K562 (cell line): ENCODE measurements at regions not wholly inside any gene's neighbourhood (a gene's known extent, or its start where the extent isn't known, plus 50 kb on each side); places are given as distances from the start of the nearest gene placed in this dataset.

Experiments
- ATAC-seq: fragments of 200-7000 bp; cut with Tn5 transposase; 3 replicates; pipeline ENCODE4 v1.9.1; 2020; ENCODE audit warnings: moderate library complexity
- BruUV-seq: library from RNA; stranded (reverse); fragments of 400-500 nt; replicated peaks from 2 replicates; lab custom pipeline; 2021; lab: Mats Ljungman, UMichigan
- CTCF ChIA-PET: fragments of 300-600 bp; formaldehyde crosslinking; extraction: SDS; loops from one replicate; lab custom pipeline; 2021; ENCODE audit warnings: low intra/inter-chr PET ratio; lab: Yijun Ruan, JAX
- POLR2A ChIA-PET: fragments of 300-600, 350-650 bp; sonication (Branson Sonifier 250); formaldehyde crosslinking; extraction: SDS; loops from one replicate; lab custom pipeline; 2021; ENCODE audit warnings: antibody characterized with exemption, inconsistent platforms; lab: Yijun Ruan, JAX
- DNase-seq, 4 experiments: peaks; one replicate each; pipeline versions ENCODE4 v3.0.0 to v3.0.0-alpha.2; 2011 to 2018; ENCODE audit warnings: low spot score in 3 of 4, mixed read lengths in 3 of 4; ENCODE audit errors: extremely low read depth in 1 of 4
- FAIRE-seq: peaks from 2 replicates; lab custom pipeline; 2011; peaks lifted over from hg19 to GRCh38; lab: Jason Lieb, UNC
- H2AFZ ChIP-seq: 2 replicates; pipeline ENCODE4 v1.6.0; 2011; ENCODE audit warnings: low read depth, low read length, control low read depth, inconsistent platforms
- H3K27ac ChIP-seq: fragments of 200-600 bp; 3 replicates; pipeline ENCODE4 v1.8.0; 2011; ENCODE audit warnings: low read depth, mild to moderate bottlenecking, control low read depth, inconsistent platforms, low read length, moderate library complexity, mixed read lengths; ENCODE audit errors: extremely low read depth
- H3K27me3 ChIP-seq, 2 experiments: fragments of 300-600 bp in 1 of 2; 2 replicates in 1 of 2; 3 replicates in 1 of 2; pipeline versions ENCODE4 v1.6.0 to v1.8.0; 2011; ENCODE audit warnings: inconsistent platforms in 2 of 2, low read length in 2 of 2, mild to moderate bottlenecking in 1 of 2, mixed read lengths in 1 of 2, moderate library complexity in 1 of 2; ENCODE audit not compliant: control insufficient read depth in 2 of 2, insufficient read depth in 2 of 2
- H3K36me3 ChIP-seq: fragments of 300-600 bp; 3 replicates; pipeline ENCODE4 v1.8.0; 2011; ENCODE audit warnings: mild to moderate bottlenecking, low read length, inconsistent platforms; ENCODE audit not compliant: control insufficient read depth, insufficient read depth
- H3K4me1 ChIP-seq, 2 experiments: fragments of 200-600 bp in 1 of 2; replicated peaks in 1 of 2; 2 replicates in 1 of 2; 3 replicates in 1 of 2; pipeline versions ENCODE4 v1.5.1 to v1.8.0; 2011; ENCODE audit warnings: inconsistent platforms in 2 of 2, low read length in 2 of 2, mild to moderate bottlenecking in 1 of 2, mixed read lengths in 1 of 2, moderate library complexity in 1 of 2; ENCODE audit not compliant: control insufficient read depth in 2 of 2, insufficient read depth in 2 of 2
- H3K4me2 ChIP-seq: 2 replicates; pipeline ENCODE4 v1.6.1; 2011; ENCODE audit warnings: low read length, control low read depth, inconsistent platforms, mixed read lengths; ENCODE audit not compliant: insufficient read depth
- H3K4me3 ChIP-seq: fragments of 200-600 bp; sonication (generic), shearing (Covaris generic); 2 replicates; pipeline ENCODE4 v1.5.1; 2016; ENCODE audit warnings: control low read depth, inconsistent platforms
- H3K79me2 ChIP-seq: fragments of 200-600 bp; 3 replicates; pipeline ENCODE4 v1.8.0; 2011; ENCODE audit warnings: low read length, inconsistent platforms; ENCODE audit not compliant: control insufficient read depth, insufficient read depth
- H3K9ac ChIP-seq, 2 experiments: 2 replicates each; pipeline versions ENCODE4 v1.6.0 to v1.6.1; 2011; ENCODE audit warnings: low read depth in 2 of 2, low read length in 2 of 2, control low read depth in 1 of 2, inconsistent platforms in 1 of 2, mild to moderate bottlenecking in 1 of 2, mixed read lengths in 1 of 2; ENCODE audit not compliant: insufficient read depth in 1 of 2
- H3K9me1 ChIP-seq: one replicate; pipeline ENCODE4 v1.6.0; 2011; ENCODE audit warnings: inconsistent platforms, mild to moderate bottlenecking, low read length, moderate library complexity; ENCODE audit not compliant: control insufficient read depth, insufficient read depth
- H3K9me3 ChIP-seq: replicated peaks from 2 replicates; pipeline ENCODE4 v1.5.1; 2011; ENCODE audit warnings: low read depth, low read length, inconsistent platforms; ENCODE audit not compliant: control insufficient read depth, insufficient read depth
- H4K20me1 ChIP-seq: replicated peaks from 2 replicates; pipeline ENCODE4 v1.6.1; 2011; ENCODE audit warnings: low read length, inconsistent platforms, mixed read lengths; ENCODE audit not compliant: control insufficient read depth, insufficient read depth
- FOXK1 ChIP-seq: sonication (generic); formaldehyde crosslinking; IDR thresholded peaks from 2 replicates; pipeline ENCODE4 v1.8.0; 2022; ENCODE audit warnings: missing genetic modification reagents, mild to moderate bottlenecking, borderline replicate concordance
- HSF4 ChIP-seq: fragments of 250-450 bp; sonication (Bioruptor Pico); IDR thresholded peaks from 2 replicates; pipeline ENCODE4 v2.1.2; 2022; ENCODE audit warnings: mild to moderate bottlenecking, moderate library complexity, borderline replicate concordance
- LEF1 ChIP-seq: fragments of 450-650 bp; IDR thresholded peaks from 2 replicates; pipeline ENCODE4 v1.6.1; 2016; ENCODE audit warnings: mild to moderate bottlenecking
- MCM7 ChIP-seq, 2 experiments: fragments of 450-650 bp; IDR thresholded peaks; 2 replicates each; pipeline ENCODE4 v1.6.1; 2016 to 2018
- MYC ChIP-seq, 2 experiments: fragments of 250-450 bp in 1 of 2; sonication (Bioruptor Pico) in 1 of 2; IDR thresholded peaks; 2 replicates each; pipeline versions ENCODE4 v1.5.1 to v1.6.1; 2012 to 2021; ENCODE audit warnings: low read depth in 2 of 2, borderline replicate concordance in 1 of 2, improper control_type of control experiment in 1 of 2, low read length in 1 of 2, mild to moderate bottlenecking in 1 of 2, moderate library complexity in 1 of 2
- RFX1 ChIP-seq: fragments of 450-650 bp; IDR thresholded peaks from 2 replicates; pipeline ENCODE4 v1.6.1; 2016; ENCODE audit warnings: mild to moderate bottlenecking, moderate library complexity
- SIX5 ChIP-seq, 2 experiments: IDR thresholded peaks; 2 replicates each; pipeline ENCODE4 v1.6.1; 2011; ENCODE audit warnings: low read length in 2 of 2, borderline replicate concordance in 1 of 2, low read depth in 1 of 2, mild to moderate bottlenecking in 1 of 2, moderate library complexity in 1 of 2; ENCODE audit not compliant: insufficient read depth in 1 of 2
- SLC30A9 ChIP-seq: fragments of 250-450 bp; sonication (Bioruptor Pico); IDR thresholded peaks from 2 replicates; pipeline ENCODE4 v1.8.0; 2022; ENCODE audit warnings: mild to moderate bottlenecking, moderate library complexity
- ZBTB40 ChIP-seq, 2 experiments: fragments of 450-650 bp in 1 of 2; sonication (generic) in 1 of 2; formaldehyde crosslinking in 1 of 2; IDR thresholded peaks; 2 replicates each; pipeline versions ENCODE4 v1.7.1 to v1.9.0; 2016 to 2022; ENCODE audit warnings: inconsistent platforms in 1 of 2, mild to moderate bottlenecking in 1 of 2, missing genetic modification reagents in 1 of 2
- ZBTB9 ChIP-seq: fragments of 450-650 bp; formaldehyde crosslinking; IDR thresholded peaks from 2 replicates; pipeline ENCODE4 v1.4.0; 2020; ENCODE audit warnings: mild to moderate bottlenecking, moderate library complexity
- ZNF174 ChIP-seq: fragments of 250-450 bp; sonication (Bioruptor Pico); IDR thresholded peaks from 2 replicates; pipeline ENCODE4 v1.4.0; 2020; ENCODE audit warnings: mild to moderate bottlenecking
- ZNF444 ChIP-seq: fragments of 250-450 bp; sonication (Bioruptor Pico); IDR thresholded peaks from 2 replicates; pipeline ENCODE4 v1.4.0; 2020; ENCODE audit warnings: mild to moderate bottlenecking, moderate library complexity
- WGBS: fragments of 100-300 bp; shearing (Covaris generic); methylation state at CpG from one replicate; pipeline ENCODE4 v1.1.6; 2016; ENCODE audit warnings: low coverage, mixed read lengths; ENCODE audit not compliant: insufficient coverage; ENCODE audit errors: missing lambda C conversion rate; 5-methylcytosine and 5-hydroxymethylcytosine counted together
- in situ Hi-C: fragments of 300-500 bp; cut with MboI; formaldehyde crosslinking; loops from 4 replicates; pipeline ENCODE4 v1.15.0; 2018; ENCODE audit warnings: inconsistent platforms, mixed read lengths
- intact Hi-C: fragments of 100-400 bp; cut with micrococcal nuclease; formaldehyde crosslinking; loops from 2 replicates; pipeline ENCODE4 v1.14.2; 2022

DNA sequence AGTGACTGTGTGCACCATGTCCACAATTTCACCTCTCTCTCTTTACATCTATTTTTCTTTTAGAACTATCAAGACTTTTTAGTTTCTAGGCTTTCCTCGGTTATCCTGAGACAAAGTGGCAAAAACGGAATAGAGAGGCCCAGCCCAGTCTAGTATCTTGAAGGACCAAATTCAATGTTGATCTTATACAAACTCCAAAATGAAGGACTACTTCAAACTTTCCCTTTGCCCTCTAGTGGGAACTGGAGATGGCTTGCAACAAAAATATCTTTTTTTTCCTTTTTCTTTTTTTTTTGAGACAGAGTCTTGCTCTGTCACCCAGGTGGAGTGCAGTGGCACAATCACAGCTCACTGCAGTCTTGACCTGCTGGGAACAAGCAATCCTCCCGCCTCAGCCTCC, 338.5 kb upstream of the UMPS start:
- Histone ChIP-seq H2AFZ (no peak overlapping the region), H3K9me3 (no peaks in the 10 kb centered on the region), H3K79me2 (no peaks in the 10 kb centered on the region), H3K36me3 (no peaks in the 10 kb centered on the region), H3K27me3 (no peaks in the 10 kb centered on the region), H3K4me1 (no peaks in the 10 kb centered on the region; a peak in 1 of 5 replicates), H4K20me1 (no peaks in the 10 kb centered on the region), H3K4me2 (no peak overlapping the region), H3K27ac (no peak overlapping the region), H3K9me1 (no peaks in the 10 kb centered on the region), H3K9ac (no peak overlapping the region), H3K4me3 (no peak overlapping the region)
- CTCF ChIA-PET = no interaction called here
- POLR2A ChIA-PET = no interaction called here
- BruUV-seq = no TSS peak
- no peak for FAIRE-seq
- in situ Hi-C loops (no loop called here), intact Hi-C loops (no loop called here)
- 0% methylated on average over 3 of the region's 3 CpGs for WGBS
- no peak for ATAC-seq
- no peak for DNase-seq
- TF ChIP-seq ZBTB9 (CRISPR knock-in tag) (no peak), ZNF444 (no peak), SIX5 (IDR thresholded peaks at IDR 0.05; ENCODE audit: borderline replicate concordance in 1 of 2, insufficient read depth in 1 of 2, low read depth in 1 of 2, low read length in 2 of 2) (no peak), FOXK1 (no peak), SLC30A9 (CRISPR knock-in tag) (no peak), MCM7 (IDR thresholded peaks at IDR 0.05) (no peak), MYC (IDR thresholded peaks at IDR 0.05; ENCODE audit: low read depth, low read length) (no peak), MYC (CRISPR knock-in tag; IDR thresholded peaks at IDR 0.05; ENCODE audit: borderline replicate concordance, low read depth) (no peak), RFX1 (no peak), LEF1 (no peak), ZBTB40 (IDR thresholded peaks at IDR 0.05) (no peak), ZBTB40 (CRISPR knock-in tag; IDR thresholded peaks at IDR 0.05) (no peak), ZNF174 (CRISPR knock-in tag) (no peak), HSF4 (CRISPR knock-in tag) (no peak)
